ENCODE measurements at regions not wholly inside any gene's neighbourhood (a gene's known extent, or its start where the extent isn't known, plus 50 kb on each side); places are given as distances from the start of the nearest gene placed in this dataset.
A peak's percentile ranks its signal among the peaks of the same experiment; 100 is the strongest.

GRCh38 chr2:198763793-198764192 is 693.9 kb downstream of the SATB2 start:
- no peak for DNase-seq
- in situ Hi-C loops (cut with MboI; ENCODE audit: low pct_unique_long_range_greater_than_20kb, low sequenced_read_pairs): no loop called here

- in situ Hi-C loops (cut with MboI; ENCODE audit: low pct_unique_long_range_greater_than_20kb, low sequenced_read_pairs): no loop called here
- DNase-seq: no peak
These were observed 695.3 kb downstream of the SATB2 start for GRCh38 chr2:198762441-198762840.

- DNase-seq: peak; percentile 4
- in situ Hi-C loops (cut with MboI; ENCODE audit: low pct_unique_long_range_greater_than_20kb, low sequenced_read_pairs): no loop called here
These were observed 700.7 kb downstream of the SATB2 start for GRCh38 chr2:198757069-198757468.

- in situ Hi-C loops (cut with MboI; ENCODE audit: low pct_unique_long_range_greater_than_20kb, low sequenced_read_pairs): no loop called here
- no peak for DNase-seq
These were observed 701.6 kb downstream of the SATB2 start for GRCh38 chr2:198756166-198756565.

GRCh38 chr2:198753101-198753500 is 704.6 kb downstream of the SATB2 start:
- in situ Hi-C loops (cut with MboI; ENCODE audit: low pct_unique_long_range_greater_than_20kb, low sequenced_read_pairs): no loop called here
- no peak for DNase-seq

GRCh38 chr2:198749364-198749763 is 708.4 kb downstream of the SATB2 start:
- no peak for DNase-seq
- in situ Hi-C loops (cut with MboI; ENCODE audit: low pct_unique_long_range_greater_than_20kb, low sequenced_read_pairs): no loop called here

GRCh38 chr2:198731842-198732399 is 725.8 kb downstream of the SATB2 start:
- in situ Hi-C loops (cut with MboI; ENCODE audit: low pct_unique_long_range_greater_than_20kb, low sequenced_read_pairs): no loop called here
- DNase-seq: no peak

GRCh38 chr2:198720266-198720665 is 737.5 kb downstream of the SATB2 start:
- DNase-seq: no peak
- in situ Hi-C loops (cut with MboI; ENCODE audit: low pct_unique_long_range_greater_than_20kb, low sequenced_read_pairs): no loop called here

- no peak for DNase-seq
- in situ Hi-C loops (cut with MboI; ENCODE audit: low pct_unique_long_range_greater_than_20kb, low sequenced_read_pairs): no loop called here
These were observed 740.3 kb downstream of the SATB2 start for GRCh38 chr2:198717451-198717850.

GRCh38 chr2:198715302-198715835 is 742.4 kb downstream of the SATB2 start:
- in situ Hi-C loops (cut with MboI; ENCODE audit: low pct_unique_long_range_greater_than_20kb, low sequenced_read_pairs): no loop called here
- DNase-seq: no peak

GRCh38 chr2:198712485-198712884 is 745.3 kb downstream of the SATB2 start:
- DNase-seq: no peak
- in situ Hi-C loops (cut with MboI; ENCODE audit: low pct_unique_long_range_greater_than_20kb, low sequenced_read_pairs): no loop called here

GRCh38 chr2:198711484-198711883 is 746.3 kb downstream of the SATB2 start:
- in situ Hi-C loops (cut with MboI; ENCODE audit: low pct_unique_long_range_greater_than_20kb, low sequenced_read_pairs): no loop called here
- DNase-seq: no peak

- no peak for DNase-seq
- in situ Hi-C loops (cut with MboI; ENCODE audit: low pct_unique_long_range_greater_than_20kb, low sequenced_read_pairs): no loop called here
These were observed 747.2 kb downstream of the SATB2 start for GRCh38 chr2:198710562-198710961.

GRCh38 chr2:198706476-198707082 is 751.2 kb downstream of the SATB2 start:
- in situ Hi-C loops (cut with MboI; ENCODE audit: low pct_unique_long_range_greater_than_20kb, low sequenced_read_pairs): no loop called here
- no peak for DNase-seq

- in situ Hi-C loops (cut with MboI; ENCODE audit: low pct_unique_long_range_greater_than_20kb, low sequenced_read_pairs): no loop called here
- no peak for DNase-seq
These were observed 754.5 kb downstream of the SATB2 start for GRCh38 chr2:198703281-198703680.

GRCh38 chr2:198702796-198703195 is 754.9 kb downstream of the SATB2 start:
- in situ Hi-C loops (cut with MboI; ENCODE audit: low pct_unique_long_range_greater_than_20kb, low sequenced_read_pairs): no loop called here
- no peak for DNase-seq

GRCh38 chr2:198701481-198701880 is 756.3 kb downstream of the SATB2 start:
- DNase-seq: no peak
- in situ Hi-C loops (cut with MboI; ENCODE audit: low pct_unique_long_range_greater_than_20kb, low sequenced_read_pairs): no loop called here

GRCh38 chr2:198700319-198700718 is 757.4 kb downstream of the SATB2 start:
- in situ Hi-C loops (cut with MboI; ENCODE audit: low pct_unique_long_range_greater_than_20kb, low sequenced_read_pairs): no loop called here
- DNase-seq: no peak

- no peak for DNase-seq
- in situ Hi-C loops (cut with MboI; ENCODE audit: low pct_unique_long_range_greater_than_20kb, low sequenced_read_pairs): no loop called here
These were observed 759.5 kb downstream of the SATB2 start for GRCh38 chr2:198698230-198698629.

- in situ Hi-C loops (cut with MboI; ENCODE audit: low pct_unique_long_range_greater_than_20kb, low sequenced_read_pairs): no loop called here
- DNase-seq: no peak
These were observed 759.9 kb downstream of the SATB2 start for GRCh38 chr2:198697794-198698193.

GRCh38 chr2:198697218-198697617 is 760.5 kb downstream of the SATB2 start:
- DNase-seq: no peak
- in situ Hi-C loops (cut with MboI; ENCODE audit: low pct_unique_long_range_greater_than_20kb, low sequenced_read_pairs): no loop called here
